ENCODE measurements at regions not wholly inside any gene's neighbourhood (a gene's known extent, or its start where the extent isn't known, plus 50 kb on each side); places are given as distances from the start of the nearest gene placed in this dataset.

DNA sequence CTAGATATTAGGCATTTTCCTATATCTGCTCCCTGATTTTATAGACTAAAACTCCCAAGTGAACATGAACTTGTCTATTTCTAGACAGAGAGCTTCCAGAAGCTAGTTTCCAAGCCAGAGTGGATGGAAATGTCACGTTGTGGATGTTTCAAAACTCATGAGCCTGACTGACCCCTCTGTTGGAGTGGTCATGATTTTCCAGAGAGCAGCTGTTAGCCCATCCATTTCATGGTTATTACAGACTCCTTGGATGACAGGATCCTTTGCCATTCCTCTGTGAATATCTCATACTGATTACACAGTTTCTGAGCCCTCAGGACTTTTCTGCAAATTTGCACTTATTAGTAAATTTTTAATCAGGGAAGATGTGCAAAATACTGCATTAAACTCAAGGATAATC is 76.8 kb upstream of the ATF3 start:
- TF ChIP-seq RAD21 (IDR thresholded peaks at IDR 0.05): no peak
- TF ChIP-seq, protein P1, sequence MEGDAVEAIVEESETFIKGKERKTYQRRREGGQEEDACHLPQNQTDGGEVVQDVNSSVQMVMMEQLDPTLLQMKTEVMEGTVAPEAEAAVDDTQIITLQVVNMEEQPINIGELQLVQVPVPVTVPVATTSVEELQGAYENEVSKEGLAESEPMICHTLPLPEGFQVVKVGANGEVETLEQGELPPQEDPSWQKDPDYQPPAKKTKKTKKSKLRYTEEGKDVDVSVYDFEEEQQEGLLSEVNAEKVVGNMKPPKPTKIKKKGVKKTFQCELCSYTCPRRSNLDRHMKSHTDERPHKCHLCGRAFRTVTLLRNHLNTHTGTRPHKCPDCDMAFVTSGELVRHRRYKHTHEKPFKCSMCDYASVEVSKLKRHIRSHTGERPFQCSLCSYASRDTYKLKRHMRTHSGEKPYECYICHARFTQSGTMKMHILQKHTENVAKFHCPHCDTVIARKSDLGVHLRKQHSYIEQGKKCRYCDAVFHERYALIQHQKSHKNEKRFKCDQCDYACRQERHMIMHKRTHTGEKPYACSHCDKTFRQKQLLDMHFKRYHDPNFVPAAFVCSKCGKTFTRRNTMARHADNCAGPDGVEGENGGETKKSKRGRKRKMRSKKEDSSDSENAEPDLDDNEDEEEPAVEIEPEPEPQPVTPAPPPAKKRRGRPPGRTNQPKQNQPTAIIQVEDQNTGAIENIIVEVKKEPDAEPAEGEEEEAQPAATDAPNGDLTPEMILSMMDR (IDR thresholded peaks at IDR 0.05; ENCODE audit: low read depth, low read length, missing input control): no peak
- no peak for TF ChIP-seq RXRA (IDR thresholded peaks at IDR 0.05)
- TF ChIP-seq FOXA2 (IDR thresholded peaks at IDR 0.05): no peak
- TF ChIP-seq JUND (IDR thresholded peaks at IDR 0.05): no peak
- TF ChIP-seq, protein P2, sequence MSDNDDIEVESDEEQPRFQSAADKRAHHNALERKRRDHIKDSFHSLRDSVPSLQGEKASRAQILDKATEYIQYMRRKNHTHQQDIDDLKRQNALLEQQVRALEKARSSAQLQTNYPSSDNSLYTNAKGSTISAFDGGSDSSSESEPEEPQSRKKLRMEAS (IDR thresholded peaks at IDR 0.05): no peak

Measured in liver (tissue), 3 donors.